Keratinocyte (primary cell): ENCODE measurements at regions not wholly inside any gene's neighbourhood (a gene's known extent, or its start where the extent isn't known, plus 50 kb on each side); places are given as distances from the start of the nearest gene placed in this dataset.

Experiments used
- EZH2 ChIP-seq: IDR thresholded peaks from one replicate; pipeline ENCODE4 v1.6.1; 2012; ENCODE audit warnings: inconsistent platforms, mild to moderate bottlenecking, low read length, moderate library complexity
- TF ChIP-seq, protein P1 (sequence below), 3 experiments: IDR thresholded peaks in 1 of 3; conservative IDR thresholded peaks in 1 of 3; optimal IDR thresholded peaks in 1 of 3; 2 replicates in 2 of 3; 3 replicates in 1 of 3; pipeline versions ENCODE3 to v1.5.1; 2011; ENCODE audit warnings: low read length in 3 of 3, mild to moderate bottlenecking in 3 of 3, moderate library complexity in 2 of 3, control low read depth in 1 of 3, inconsistent platforms in 1 of 3; ENCODE audit not compliant: insufficient read depth in 2 of 3; ENCODE audit errors: extremely low read depth in 1 of 3

DNA sequence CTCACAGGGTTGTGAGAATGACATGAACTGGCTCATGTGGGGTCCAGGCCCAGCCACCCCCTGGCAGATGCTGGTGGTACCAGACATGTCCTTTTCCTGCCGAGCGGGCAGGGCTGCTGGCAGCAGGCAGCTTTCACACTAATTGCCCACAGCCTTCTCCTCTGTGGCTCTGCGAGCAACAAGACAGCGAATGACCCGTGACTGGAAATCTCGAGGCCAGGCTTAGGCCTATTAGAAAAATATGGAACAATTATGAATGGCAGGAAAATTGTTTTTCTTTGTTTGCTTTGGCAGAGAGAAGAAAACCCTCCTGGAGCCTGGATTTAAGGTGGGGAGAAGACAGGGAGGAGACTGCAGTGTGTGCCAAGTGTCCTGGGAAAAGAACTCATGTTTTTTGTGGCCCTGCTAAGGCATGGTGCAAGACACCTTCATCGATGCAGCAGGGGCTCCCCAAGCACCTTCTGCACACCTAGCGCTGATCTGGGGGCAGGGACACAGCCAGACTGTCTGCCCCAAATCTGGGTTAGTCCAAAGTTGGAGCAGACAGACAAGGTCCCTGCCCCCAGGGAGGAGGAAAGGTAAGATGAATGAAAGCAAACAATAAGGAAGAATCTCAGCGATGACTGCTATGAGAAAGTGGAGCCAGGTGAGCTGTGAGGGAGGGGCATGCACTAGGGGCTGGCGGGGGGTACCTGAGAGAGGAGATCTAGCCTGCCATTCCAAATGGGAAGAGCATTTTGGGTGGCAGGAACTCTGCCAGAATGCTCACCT, 193.8 kb upstream of the TLE3 start:
- TF ChIP-seq, protein P1, sequence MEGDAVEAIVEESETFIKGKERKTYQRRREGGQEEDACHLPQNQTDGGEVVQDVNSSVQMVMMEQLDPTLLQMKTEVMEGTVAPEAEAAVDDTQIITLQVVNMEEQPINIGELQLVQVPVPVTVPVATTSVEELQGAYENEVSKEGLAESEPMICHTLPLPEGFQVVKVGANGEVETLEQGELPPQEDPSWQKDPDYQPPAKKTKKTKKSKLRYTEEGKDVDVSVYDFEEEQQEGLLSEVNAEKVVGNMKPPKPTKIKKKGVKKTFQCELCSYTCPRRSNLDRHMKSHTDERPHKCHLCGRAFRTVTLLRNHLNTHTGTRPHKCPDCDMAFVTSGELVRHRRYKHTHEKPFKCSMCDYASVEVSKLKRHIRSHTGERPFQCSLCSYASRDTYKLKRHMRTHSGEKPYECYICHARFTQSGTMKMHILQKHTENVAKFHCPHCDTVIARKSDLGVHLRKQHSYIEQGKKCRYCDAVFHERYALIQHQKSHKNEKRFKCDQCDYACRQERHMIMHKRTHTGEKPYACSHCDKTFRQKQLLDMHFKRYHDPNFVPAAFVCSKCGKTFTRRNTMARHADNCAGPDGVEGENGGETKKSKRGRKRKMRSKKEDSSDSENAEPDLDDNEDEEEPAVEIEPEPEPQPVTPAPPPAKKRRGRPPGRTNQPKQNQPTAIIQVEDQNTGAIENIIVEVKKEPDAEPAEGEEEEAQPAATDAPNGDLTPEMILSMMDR (optimal IDR thresholded peaks at IDR 0.05 in 1 of 3, IDR thresholded peaks at IDR 0.05 in 1 of 3, conservative IDR thresholded peaks at IDR 0.05 in 1 of 3; ENCODE audit: extremely low read depth in 1 of 3, insufficient read depth in 2 of 3, low read length in 3 of 3): no peak
- no peak for TF ChIP-seq EZH2
